Esophagus muscularis mucosa (tissue), 4 donors: ENCODE measurements at regions not wholly inside any gene's neighbourhood (a gene's known extent, or its start where the extent isn't known, plus 50 kb on each side); places are given as distances from the start of the nearest gene placed in this dataset.

Experiments used
- CTCF ChIP-seq, 3 experiments: fragments of 200-600 bp in 2 of 3; fragments of 450-650 bp in 1 of 3; sonication (generic) in 2 of 3; IDR thresholded peaks; one replicate each; pipeline ENCODE4 v1.5.1; 2017 to 2019; ENCODE audit warnings: antibody characterized with exemption in 3 of 3, mild to moderate bottlenecking in 2 of 3, moderate library complexity in 1 of 3
- EP300 ChIP-seq: sonication (generic); formaldehyde crosslinking; IDR thresholded peaks from one replicate; pipeline ENCODE4 v1.6.1; 2017; ENCODE audit warnings: antibody characterized with exemption
- POLR2A ChIP-seq: fragments of 450-650 bp; IDR thresholded peaks from one replicate; pipeline ENCODE4 v1.6.1; 2017; ENCODE audit warnings: antibody characterized with exemption, moderate library complexity, mild to moderate bottlenecking, low read depth

- TF ChIP-seq CTCF (IDR thresholded peaks at IDR 0.05) (no peak), POLR2A (no peak), EP300 (no peak)
Observed at GRCh38 chr6:3920321-3920720, 71.1 kb downstream of the FAM50B start.
